ENCODE measurements at regions not wholly inside any gene's neighbourhood (a gene's known extent, or its start where the extent isn't known, plus 50 kb on each side); places are given as distances from the start of the nearest gene placed in this dataset.

GRCh38 chr5:8958602-8959001 lies 587.3 kb downstream of the SEMA5A start:
- no peak for TF ChIP-seq EZH2 (IDR thresholded peaks at IDR 0.05; ENCODE audit: borderline replicate concordance)
- no peak for TF ChIP-seq CTCF (IDR thresholded peaks at IDR 0.05; ENCODE audit: poor library complexity)
